ENCODE measurements at regions not wholly inside any gene's neighbourhood (a gene's known extent, or its start where the extent isn't known, plus 50 kb on each side); places are given as distances from the start of the nearest gene placed in this dataset.
A peak's percentile ranks its signal among the peaks of the same experiment; 100 is the strongest.

DNA sequence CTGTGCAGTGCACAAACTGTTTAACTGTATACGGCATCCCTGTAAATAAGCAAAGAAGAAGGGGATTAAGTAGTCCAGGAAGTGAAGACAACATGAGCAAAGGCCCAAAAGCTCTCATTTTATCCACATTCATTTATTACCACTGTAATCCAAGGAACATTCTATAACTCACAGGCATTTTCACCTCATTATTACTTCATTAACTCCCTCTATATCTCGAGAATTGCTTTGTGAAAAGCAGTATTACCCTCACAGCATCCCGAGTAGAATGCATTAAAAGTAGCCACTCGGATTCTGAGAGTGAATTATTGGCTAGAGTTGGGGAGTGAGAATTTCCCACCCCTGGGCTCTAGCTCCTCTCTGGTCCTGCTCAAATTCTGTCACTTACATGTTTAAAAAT is 51.0 kb upstream of the CHCHD3 start:
- H3K27ac ChIP-seq: no peak overlapping the region
- TF ChIP-seq, protein P1, sequence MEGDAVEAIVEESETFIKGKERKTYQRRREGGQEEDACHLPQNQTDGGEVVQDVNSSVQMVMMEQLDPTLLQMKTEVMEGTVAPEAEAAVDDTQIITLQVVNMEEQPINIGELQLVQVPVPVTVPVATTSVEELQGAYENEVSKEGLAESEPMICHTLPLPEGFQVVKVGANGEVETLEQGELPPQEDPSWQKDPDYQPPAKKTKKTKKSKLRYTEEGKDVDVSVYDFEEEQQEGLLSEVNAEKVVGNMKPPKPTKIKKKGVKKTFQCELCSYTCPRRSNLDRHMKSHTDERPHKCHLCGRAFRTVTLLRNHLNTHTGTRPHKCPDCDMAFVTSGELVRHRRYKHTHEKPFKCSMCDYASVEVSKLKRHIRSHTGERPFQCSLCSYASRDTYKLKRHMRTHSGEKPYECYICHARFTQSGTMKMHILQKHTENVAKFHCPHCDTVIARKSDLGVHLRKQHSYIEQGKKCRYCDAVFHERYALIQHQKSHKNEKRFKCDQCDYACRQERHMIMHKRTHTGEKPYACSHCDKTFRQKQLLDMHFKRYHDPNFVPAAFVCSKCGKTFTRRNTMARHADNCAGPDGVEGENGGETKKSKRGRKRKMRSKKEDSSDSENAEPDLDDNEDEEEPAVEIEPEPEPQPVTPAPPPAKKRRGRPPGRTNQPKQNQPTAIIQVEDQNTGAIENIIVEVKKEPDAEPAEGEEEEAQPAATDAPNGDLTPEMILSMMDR (IDR thresholded peaks at IDR 0.05): no peak
- TF ChIP-seq ZFX (IDR thresholded peaks at IDR 0.05; ENCODE audit: borderline replicate concordance): no peak

DNA sequence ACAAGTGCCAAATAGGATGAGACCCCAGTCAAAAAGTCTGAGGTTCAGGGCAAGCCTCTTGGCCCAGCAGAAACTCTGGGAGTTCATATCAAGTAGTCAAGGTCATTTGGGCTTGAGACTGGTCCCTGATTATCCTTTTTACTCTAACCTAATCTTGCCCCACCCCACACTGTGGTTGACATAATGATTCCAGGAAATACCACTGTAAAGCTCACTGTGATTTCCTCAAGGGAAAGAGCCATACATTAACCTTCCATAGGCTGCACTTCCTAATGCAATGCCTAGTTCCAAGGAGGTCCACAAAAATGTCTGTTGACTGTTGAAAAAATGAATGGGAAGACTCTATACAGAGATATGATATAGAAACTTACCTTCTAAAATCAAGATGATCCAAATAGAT is 52.9 kb upstream of the CHCHD3 start:
- TF ChIP-seq ZFX (IDR thresholded peaks at IDR 0.05; ENCODE audit: borderline replicate concordance): no peak
- TF ChIP-seq, protein P1 (IDR thresholded peaks at IDR 0.05): no peak
- no peak overlapping the region for H3K27ac ChIP-seq

DNA sequence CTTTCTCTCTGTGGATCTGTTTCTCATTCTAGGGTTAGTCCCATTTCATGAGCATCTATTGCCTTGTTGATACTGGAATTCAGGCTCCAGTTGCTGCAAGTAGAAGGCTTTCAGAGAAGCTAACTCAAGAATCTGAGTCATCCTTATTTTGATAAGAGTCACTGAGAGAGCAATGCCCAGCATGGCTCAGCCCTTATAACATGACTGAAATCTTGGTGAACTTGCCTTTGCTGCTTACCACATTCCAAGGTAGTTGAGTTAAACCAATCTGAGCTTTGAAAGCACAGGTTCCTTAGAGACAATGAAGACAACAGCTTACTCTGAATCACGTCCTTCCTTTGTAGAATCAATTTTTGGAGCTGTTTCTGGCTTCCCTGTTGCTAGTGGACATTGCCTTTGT is 53.6 kb upstream of the CHCHD3 start:
- no peak for TF ChIP-seq ZFX (IDR thresholded peaks at IDR 0.05; ENCODE audit: borderline replicate concordance)
- TF ChIP-seq, protein P1 (IDR thresholded peaks at IDR 0.05): no peak

DNA sequence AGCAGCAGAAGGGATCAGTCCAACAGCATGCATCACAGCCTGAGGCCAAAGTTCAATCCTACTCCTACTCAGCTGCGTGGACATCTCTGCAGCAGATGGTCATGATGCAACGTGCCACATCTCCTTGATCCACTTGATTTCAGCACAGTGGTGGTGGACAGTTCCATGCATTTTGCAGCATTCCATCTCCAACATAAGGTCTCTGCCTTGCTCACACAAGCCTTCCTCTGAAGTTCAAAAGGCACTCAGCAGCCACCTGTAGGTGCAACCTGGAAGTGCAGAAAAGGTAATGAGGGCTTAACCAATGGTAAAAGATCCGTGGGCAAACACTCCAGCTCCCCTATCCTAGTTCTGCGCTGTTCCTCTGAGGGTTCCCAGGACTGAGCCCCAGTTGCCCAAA is 57.5 kb upstream of the CHCHD3 start:
- no peak for TF ChIP-seq ZFX (IDR thresholded peaks at IDR 0.05; ENCODE audit: borderline replicate concordance)
- TF ChIP-seq, protein P1 (IDR thresholded peaks at IDR 0.05): peak; percentile 24; the same call in 1 of the 2 replicates
- no peak overlapping the region for H3K27ac ChIP-seq

More for the DNA sequence above, 53.6 kb upstream of the CHCHD3 start:
- H3K27ac ChIP-seq: no peak overlapping the region

DNA sequence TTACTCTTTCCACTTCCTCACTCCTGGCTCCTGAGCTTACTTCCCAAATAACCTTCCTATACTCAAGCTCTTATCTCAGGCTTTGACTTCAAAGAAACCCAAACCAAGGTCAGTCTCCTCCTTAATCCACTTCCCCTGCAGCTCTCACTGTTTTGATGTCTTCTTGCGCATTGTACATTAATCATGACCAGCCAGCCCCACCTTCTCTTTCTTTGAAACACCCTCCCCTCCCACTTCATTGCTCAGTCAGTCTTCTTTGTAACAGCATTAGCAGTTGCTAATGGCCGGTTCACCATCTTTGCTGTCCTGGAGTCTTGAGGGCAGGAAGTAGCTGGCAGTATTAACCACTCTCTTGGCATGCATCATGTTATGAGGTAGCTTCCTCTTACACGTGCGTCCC is 57.9 kb upstream of the CHCHD3 start:
- no peak overlapping the region for H3K27ac ChIP-seq

DNA sequence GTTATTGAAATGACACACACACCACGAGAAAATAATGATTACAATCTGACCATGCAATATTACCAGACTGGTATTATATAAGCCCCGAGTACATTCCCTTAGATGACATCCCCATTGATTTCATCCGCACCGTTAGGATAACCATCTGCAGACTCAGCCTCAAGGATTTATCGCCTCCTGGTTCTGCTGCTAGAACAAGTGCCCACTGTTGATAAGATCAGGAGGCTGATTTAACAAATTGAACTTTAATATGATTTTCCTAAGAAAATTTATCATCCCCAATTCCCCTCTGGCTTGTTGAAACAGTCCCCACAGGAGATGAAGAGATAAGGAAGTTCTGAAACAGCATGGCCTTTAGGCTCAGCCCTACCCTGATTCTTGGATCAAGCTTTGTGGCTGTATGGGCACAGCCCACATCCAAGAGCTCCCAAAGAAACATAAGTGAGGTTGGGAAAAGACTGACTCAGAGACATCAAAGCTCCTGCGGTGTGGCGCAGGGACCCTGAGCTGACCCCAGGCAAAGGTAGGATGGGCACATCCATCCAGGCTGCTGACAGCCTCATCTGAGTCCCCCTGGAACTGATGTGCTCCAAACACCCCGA is 59.2 kb upstream of the CHCHD3 start:
- TF ChIP-seq, protein P1 (IDR thresholded peaks at IDR 0.05): no peak
- no peak for TF ChIP-seq ZFX (IDR thresholded peaks at IDR 0.05; ENCODE audit: borderline replicate concordance)
- no peak overlapping the region for H3K27ac ChIP-seq

More for the DNA sequence above, 57.9 kb upstream of the CHCHD3 start:
- TF ChIP-seq ZFX (IDR thresholded peaks at IDR 0.05; ENCODE audit: borderline replicate concordance): no peak
- TF ChIP-seq, protein P1 (IDR thresholded peaks at IDR 0.05): no peak

DNA sequence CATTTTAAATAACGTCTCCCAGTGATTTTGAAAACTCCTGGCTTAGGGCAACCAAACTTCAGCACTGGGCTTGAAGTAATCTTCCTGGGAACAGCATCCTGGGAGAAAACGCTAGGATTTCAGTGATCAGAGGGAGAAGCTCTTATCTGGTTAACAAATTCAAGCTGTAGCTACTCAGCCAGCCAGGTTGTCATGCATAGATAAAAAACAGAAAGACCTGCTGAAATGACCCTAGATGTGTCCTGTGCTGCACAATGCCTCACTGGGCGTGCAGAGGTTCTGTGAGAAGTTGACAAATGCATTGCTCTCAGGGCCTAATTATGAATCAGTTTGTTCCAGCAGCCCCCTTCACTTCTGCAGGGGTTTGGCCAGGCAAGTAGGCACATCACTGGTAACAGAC is 68.9 kb upstream of the CHCHD3 start:
- TF ChIP-seq, protein P1 (IDR thresholded peaks at IDR 0.05): no peak
- no peak for TF ChIP-seq ZFX (IDR thresholded peaks at IDR 0.05; ENCODE audit: borderline replicate concordance)
- no peak overlapping the region for H3K27ac ChIP-seq
